H1 (cell line): ENCODE measurements at regions not wholly inside any gene's neighbourhood (a gene's known extent, or its start where the extent isn't known, plus 50 kb on each side); places are given as distances from the start of the nearest gene placed in this dataset.

Experiments used
- ASH2L ChIP-seq: fragments of 200-600, 300-600 bp; sonication (generic); IDR thresholded peaks from one replicate; pipeline ENCODE4 v1.7.1; 2017; ENCODE audit warnings: low read length
- CBX5 ChIP-seq: fragments of 300-800, 300-1000 bp; sonication (generic); IDR thresholded peaks from 2 replicates; pipeline ENCODE4 v1.7.1; 2016; ENCODE audit warnings: antibody characterized with exemption, low read length, low read depth
- CHD1 ChIP-seq: IDR thresholded peaks from 2 replicates; pipeline ENCODE4 v1.6.1; 2012; ENCODE audit warnings: low read depth, low read length, improper control_type of control experiment
- CHD2 ChIP-seq: IDR thresholded peaks from 2 replicates; pipeline ENCODE4 v1.6.1; 2012; ENCODE audit warnings: low read length, improper control_type of control experiment
- GABPA ChIP-seq: IDR thresholded peaks from 2 replicates; pipeline ENCODE4 v1.6.1; 2011; ENCODE audit warnings: mild to moderate bottlenecking, low read length, moderate library complexity, borderline replicate concordance; ENCODE audit not compliant: insufficient read depth
- JUND ChIP-seq: IDR thresholded peaks from 2 replicates; pipeline ENCODE4 v1.6.1; 2011; ENCODE audit warnings: mild to moderate bottlenecking, improper control_type of control experiment, low read length
- KDM4A ChIP-seq: IDR thresholded peaks from one replicate; pipeline ENCODE4 v1.7.1; 2012; ENCODE audit warnings: low read depth, mild to moderate bottlenecking, moderate library complexity, low read length, inconsistent platforms; ENCODE audit not compliant: severe bottlenecking
- KDM5A ChIP-seq: fragments of 200-600 bp; IDR thresholded peaks from 2 replicates; pipeline ENCODE4 v1.7.1; 2012; ENCODE audit warnings: mild to moderate bottlenecking, low read length, inconsistent platforms, mixed read lengths
- NANOG ChIP-seq: IDR thresholded peaks from 2 replicates; pipeline ENCODE4 v1.6.1; 2011; ENCODE audit warnings: low read length, low read depth, mild to moderate bottlenecking, inconsistent platforms; ENCODE audit not compliant: insufficient read depth, poor library complexity, severe bottlenecking
- POLR2A ChIP-seq, 2 experiments: IDR thresholded peaks; 1 replicate in 1 of 2; 2 replicates in 1 of 2; pipeline ENCODE4 v1.6.1; 2011; ENCODE audit warnings: low read depth in 2 of 2, low read length in 2 of 2, mild to moderate bottlenecking in 2 of 2; ENCODE audit errors: control extremely low read depth in 1 of 2
- POLR2AphosphoS5 ChIP-seq: IDR thresholded peaks from 2 replicates; pipeline ENCODE4 v1.6.1; 2011; ENCODE audit warnings: low read depth, low read length
- POU5F1 ChIP-seq: IDR thresholded peaks from 2 replicates; pipeline ENCODE4 v1.6.1; 2011; ENCODE audit warnings: low read depth, mild to moderate bottlenecking, low read length, moderate library complexity
- RAD21 ChIP-seq, 2 experiments: IDR thresholded peaks in 1 of 2; conservative IDR thresholded peaks in 1 of 2; 2 replicates each; pipeline ENCODE4 v1.6.1; 2011; ENCODE audit warnings: low read depth in 2 of 2, low read length in 2 of 2, improper control_type of control experiment in 1 of 2, inconsistent platforms in 1 of 2, mild to moderate bottlenecking in 1 of 2, moderate library complexity in 1 of 2
- RBBP5 ChIP-seq: IDR thresholded peaks from 2 replicates; pipeline ENCODE4 v1.7.1; 2012; ENCODE audit warnings: low read depth, mild to moderate bottlenecking, inconsistent platforms, low read length, moderate library complexity, borderline replicate concordance
- SP1 ChIP-seq: IDR thresholded peaks from 2 replicates; pipeline ENCODE4 v1.6.1; 2011; ENCODE audit warnings: low read depth, low read length
- TAF1 ChIP-seq: IDR thresholded peaks from 2 replicates; pipeline ENCODE4 v1.6.1; 2011; ENCODE audit warnings: mild to moderate bottlenecking, low read depth, low read length
- TBP ChIP-seq: IDR thresholded peaks from 2 replicates; pipeline ENCODE4 v1.6.1; 2011; ENCODE audit warnings: low read depth, low read length, improper control_type of control experiment
- TCF12 ChIP-seq: IDR thresholded peaks from 2 replicates; pipeline ENCODE4 v1.6.1; 2011; ENCODE audit warnings: low read depth, mild to moderate bottlenecking, low read length

GRCh38 chr5:33179301-33179700 lies 261.5 kb upstream of the TARS1 start (continued):
- no peak for TF ChIP-seq NANOG
- TF ChIP-seq ASH2L: no peak
- no peak for TF ChIP-seq POU5F1
- no peak for TF ChIP-seq TCF12
- TF ChIP-seq GABPA: no peak
- no peak for TF ChIP-seq JUND
- TF ChIP-seq TBP: no peak
- TF ChIP-seq KDM4A: no peak
- no peak for TF ChIP-seq POLR2AphosphoS5
- TF ChIP-seq TAF1: no peak
- no peak for TF ChIP-seq RBBP5
- TF ChIP-seq SP1: no peak
- TF ChIP-seq KDM5A: no peak
- no peak for TF ChIP-seq CHD2
- no peak for TF ChIP-seq CHD1
- TF ChIP-seq POLR2A (IDR thresholded peaks at IDR 0.05; ENCODE audit: control extremely low read depth in 1 of 2, low read depth in 2 of 2, low read length in 2 of 2): no peak
- TF ChIP-seq RAD21 (IDR thresholded peaks at IDR 0.05 in 1 of 2, conservative IDR thresholded peaks at IDR 0.05 in 1 of 2; ENCODE audit: low read depth in 2 of 2, low read length in 2 of 2): no peak
- TF ChIP-seq CBX5: no peak
